WTC11 (cell line): ENCODE measurements at regions not wholly inside any gene's neighbourhood (a gene's known extent, or its start where the extent isn't known, plus 50 kb on each side); places are given as distances from the start of the nearest gene placed in this dataset.

Source experiments
- ATAC-seq: fragments of 200-7000 bp; cut with Tn5 transposase; 2 replicates; pipeline ENCODE4 v1.10.0; 2021; ENCODE audit warnings: mild to moderate bottlenecking, moderate library complexity
- CTCF ChIA-PET: fragments of 300-600 bp; sonication (Branson Sonifier 250); formaldehyde crosslinking; loops from one replicate; lab custom pipeline; 2021; ENCODE audit warnings: antibody characterized with exemption; lab: Charles Lee
- POLR2A ChIA-PET: fragments of 350-600 bp; sonication (Branson Sonifier 250); formaldehyde crosslinking; loops from one replicate; lab custom pipeline; 2021; ENCODE audit warnings: antibody characterized with exemption; lab: Charles Lee
- DNase-seq: peaks from one replicate; pipeline ENCODE4 v3.0.0; 2021; ENCODE audit warnings: low spot score
- H3K27ac Mint-ChIP-seq: 2 replicates; pipeline ENCODE4 v1.8.0; 2021; ENCODE audit warnings: mixed read lengths
- H3K27me3 Mint-ChIP-seq: 2 replicates; pipeline ENCODE4 v1.8.0; 2021; ENCODE audit warnings: low read depth, mild to moderate bottlenecking, moderate library complexity, mixed read lengths
- H3K36me3 Mint-ChIP-seq: 2 replicates; pipeline ENCODE4 v1.8.0; 2021; ENCODE audit warnings: mixed read lengths
- H3K4me1 Mint-ChIP-seq: 2 replicates; pipeline ENCODE4 v1.8.0; 2022; ENCODE audit warnings: mixed read lengths
- H3K4me3 Mint-ChIP-seq: 2 replicates; pipeline ENCODE4 v1.8.0; 2021; ENCODE audit warnings: mild to moderate bottlenecking, moderate library complexity, mixed read lengths
- H3K9me3 Mint-ChIP-seq: 2 replicates; pipeline ENCODE4 v1.8.0; 2021; ENCODE audit warnings: mixed read lengths
- CBFB ChIP-seq: sonication (generic); formaldehyde crosslinking; IDR thresholded peaks from 2 replicates; pipeline ENCODE4 v1.8.1; 2022; ENCODE audit warnings: mild to moderate bottlenecking, low read depth, missing genetic modification reagents
- CREB1 ChIP-seq: sonication (generic); formaldehyde crosslinking; IDR thresholded peaks from 2 replicates; pipeline ENCODE4 v1.8.0; 2023; ENCODE audit warnings: mild to moderate bottlenecking, missing genetic modification reagents
- E2F1 ChIP-seq: sonication (generic); formaldehyde crosslinking; IDR thresholded peaks from 2 replicates; pipeline ENCODE4 v1.8.0; 2022; ENCODE audit warnings: mild to moderate bottlenecking, missing genetic modification reagents
- EMX1 ChIP-seq: fragments of 250-450 bp; sonication (Bioruptor Pico); IDR thresholded peaks from 2 replicates; pipeline ENCODE4 v1.8.0; 2021; ENCODE audit warnings: mild to moderate bottlenecking
- IRF1 ChIP-seq: sonication (generic); formaldehyde crosslinking; IDR thresholded peaks from 2 replicates; pipeline ENCODE4 v1.8.0; 2023; ENCODE audit warnings: missing genetic modification reagents
- NR2C2 ChIP-seq: sonication (generic); formaldehyde crosslinking; IDR thresholded peaks from 2 replicates; pipeline ENCODE4 v1.8.0; 2022; ENCODE audit warnings: mild to moderate bottlenecking, missing genetic modification reagents
- RORB ChIP-seq: fragments of 250-450 bp; sonication (Bioruptor Pico); IDR thresholded peaks from 2 replicates; pipeline ENCODE4 v1.9.0; 2021; ENCODE audit warnings: mild to moderate bottlenecking
- TP53 ChIP-seq: sonication (generic); formaldehyde crosslinking; IDR thresholded peaks from 2 replicates; pipeline ENCODE4 v1.8.1; 2023; ENCODE audit warnings: mild to moderate bottlenecking, missing genetic modification reagents
- USF1 ChIP-seq: sonication (generic); formaldehyde crosslinking; IDR thresholded peaks from 2 replicates; pipeline ENCODE4 v1.8.0; 2022; ENCODE audit warnings: mild to moderate bottlenecking, missing genetic modification reagents
- ZBTB21 ChIP-seq: sonication (generic); formaldehyde crosslinking; IDR thresholded peaks from 2 replicates; pipeline ENCODE4 v1.8.1; 2023; ENCODE audit warnings: mild to moderate bottlenecking, missing genetic modification reagents, borderline replicate concordance
- ZNF263 ChIP-seq: sonication (generic); formaldehyde crosslinking; IDR thresholded peaks from 2 replicates; pipeline ENCODE4 v1.8.1; 2022; ENCODE audit warnings: low read depth, mild to moderate bottlenecking, moderate library complexity, missing genetic modification reagents
- ZNF512 ChIP-seq: sonication (generic); formaldehyde crosslinking; IDR thresholded peaks from 2 replicates; pipeline ENCODE4 v1.8.1; 2022; ENCODE audit warnings: missing genetic modification reagents, borderline replicate concordance
- ZNF532 ChIP-seq: fragments of 250-450 bp; sonication (Bioruptor Pico); IDR thresholded peaks from 2 replicates; pipeline ENCODE4 v1.9.0; 2021; ENCODE audit warnings: mild to moderate bottlenecking, borderline replicate concordance
- TF ChIP-seq, protein P1 (sequence below): sonication (generic); formaldehyde crosslinking; IDR thresholded peaks from 2 replicates; pipeline ENCODE4 v1.8.1; 2023; ENCODE audit warnings: mild to moderate bottlenecking, moderate library complexity, missing genetic modification reagents

GRCh38 chr10:117865945-117866344, 180.8 kb downstream of the RAB11FIP2 start:
- CTCF ChIA-PET, result no interaction called here
- no peak for ATAC-seq

GRCh38 chr10:117868151-117868550, 178.6 kb downstream of the RAB11FIP2 start:
- Mint-ChIP-seq H3K27me3 (no peaks in the 10 kb centered on the region), H3K27ac (no peak overlapping the region), H3K9me3 (no peaks in the 10 kb centered on the region), H3K36me3 (no peaks in the 10 kb centered on the region), H3K4me3 (no peak overlapping the region), H3K4me1 (peaks cover 3% of the 10 kb centered on the region; the same call in 1 of the 2 replicates)
- TF ChIP-seq, protein P1, sequence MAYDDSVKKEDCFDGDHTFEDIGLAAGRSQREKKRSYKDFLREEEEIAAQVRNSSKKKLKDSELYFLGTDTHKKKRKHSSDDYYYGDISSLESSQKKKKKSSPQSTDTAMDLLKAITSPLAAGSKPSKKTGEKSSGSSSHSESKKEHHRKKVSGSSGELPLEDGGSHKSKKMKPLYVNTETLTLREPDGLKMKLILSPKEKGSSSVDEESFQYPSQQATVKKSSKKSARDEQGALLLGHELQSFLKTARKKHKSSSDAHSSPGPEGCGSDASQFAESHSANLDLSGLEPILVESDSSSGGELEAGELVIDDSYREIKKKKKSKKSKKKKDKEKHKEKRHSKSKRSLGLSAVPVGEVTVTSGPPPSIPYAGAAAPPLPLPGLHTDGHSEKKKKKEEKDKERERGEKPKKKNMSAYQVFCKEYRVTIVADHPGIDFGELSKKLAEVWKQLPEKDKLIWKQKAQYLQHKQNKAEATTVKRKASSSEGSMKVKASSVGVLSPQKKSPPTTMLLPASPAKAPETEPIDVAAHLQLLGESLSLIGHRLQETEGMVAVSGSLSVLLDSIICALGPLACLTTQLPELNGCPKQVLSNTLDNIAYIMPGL (CRISPR knock-in tag), result no peak
- no peak for TF ChIP-seq ZNF263
- TF ChIP-seq IRF1 (CRISPR knock-in tag), result no peak
- TF ChIP-seq EMX1, result no peak
- no peak for TF ChIP-seq USF1 (CRISPR knock-in tag)
- no peak for TF ChIP-seq E2F1 (CRISPR knock-in tag)
- TF ChIP-seq CREB1 (CRISPR knock-in tag), result no peak
- TF ChIP-seq NR2C2 (CRISPR knock-in tag), result no peak
- TF ChIP-seq ZNF512 (CRISPR knock-in tag), result no peak
- TF ChIP-seq ZNF532 (CRISPR knock-in tag), result no peak
- no peak for TF ChIP-seq RORB
- TF ChIP-seq TP53, result no peak
- no peak for TF ChIP-seq CBFB (CRISPR knock-in tag)
- no peak for ATAC-seq
- ChIA-PET CTCF (no interaction called here), POLR2A (no interaction called here)
- no peak for DNase-seq

More at GRCh38 chr10:117865945-117866344, 180.8 kb downstream of the RAB11FIP2 start:
- H3K4me3 Mint-ChIP-seq, result no peak overlapping the region
- POLR2A ChIA-PET, result no interaction called here
- no peaks in the 10 kb centered on the region for H3K27me3 Mint-ChIP-seq
- H3K27ac Mint-ChIP-seq, result no peak overlapping the region
- TF ChIP-seq ZBTB21 (no peak), NR2C2 (CRISPR knock-in tag) (no peak)
- no peaks in the 10 kb centered on the region for H3K36me3 Mint-ChIP-seq
- H3K9me3 Mint-ChIP-seq, result no peaks in the 10 kb centered on the region
- DNase-seq, result no peak
- no peaks in the 10 kb centered on the region for H3K4me1 Mint-ChIP-seq
